ENCODE measurements at regions not wholly inside any gene's neighbourhood (a gene's known extent, or its start where the extent isn't known, plus 50 kb on each side); places are given as distances from the start of the nearest gene placed in this dataset.

DNA sequence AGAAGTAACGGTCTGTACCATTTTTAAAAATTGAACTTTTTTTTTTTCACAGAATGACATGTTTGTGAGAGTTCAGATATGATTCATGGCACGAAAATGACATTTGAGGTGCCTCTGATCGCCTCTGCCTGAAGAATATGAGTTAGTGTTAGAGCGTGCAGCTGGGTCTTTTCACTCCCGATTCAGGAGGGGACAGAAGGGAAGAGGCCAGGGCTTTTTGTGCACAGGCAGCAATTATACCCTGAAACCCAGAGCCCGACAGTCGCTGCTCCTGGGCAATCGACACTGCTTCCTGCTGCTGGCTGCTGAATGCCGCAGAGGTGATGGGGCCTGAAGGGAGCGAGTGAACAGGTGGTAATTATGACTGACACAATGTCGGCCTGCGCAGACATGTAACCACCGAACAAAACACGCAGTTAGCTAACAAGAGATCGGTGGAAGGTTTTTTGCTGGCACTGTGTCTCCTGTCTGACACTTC, 652.0 kb upstream of the NOX3 start:
- WGBS, 2 donors = 76 to 77% methylated on average over 15 of the region's 15 CpGs
- no peak for ATAC-seq
- TF ChIP-seq, protein P1, sequence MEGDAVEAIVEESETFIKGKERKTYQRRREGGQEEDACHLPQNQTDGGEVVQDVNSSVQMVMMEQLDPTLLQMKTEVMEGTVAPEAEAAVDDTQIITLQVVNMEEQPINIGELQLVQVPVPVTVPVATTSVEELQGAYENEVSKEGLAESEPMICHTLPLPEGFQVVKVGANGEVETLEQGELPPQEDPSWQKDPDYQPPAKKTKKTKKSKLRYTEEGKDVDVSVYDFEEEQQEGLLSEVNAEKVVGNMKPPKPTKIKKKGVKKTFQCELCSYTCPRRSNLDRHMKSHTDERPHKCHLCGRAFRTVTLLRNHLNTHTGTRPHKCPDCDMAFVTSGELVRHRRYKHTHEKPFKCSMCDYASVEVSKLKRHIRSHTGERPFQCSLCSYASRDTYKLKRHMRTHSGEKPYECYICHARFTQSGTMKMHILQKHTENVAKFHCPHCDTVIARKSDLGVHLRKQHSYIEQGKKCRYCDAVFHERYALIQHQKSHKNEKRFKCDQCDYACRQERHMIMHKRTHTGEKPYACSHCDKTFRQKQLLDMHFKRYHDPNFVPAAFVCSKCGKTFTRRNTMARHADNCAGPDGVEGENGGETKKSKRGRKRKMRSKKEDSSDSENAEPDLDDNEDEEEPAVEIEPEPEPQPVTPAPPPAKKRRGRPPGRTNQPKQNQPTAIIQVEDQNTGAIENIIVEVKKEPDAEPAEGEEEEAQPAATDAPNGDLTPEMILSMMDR (IDR thresholded peaks at IDR 0.05) = no peak
- no peak for TF ChIP-seq POLR2A (IDR thresholded peaks at IDR 0.05)
- H3K9me3 ChIP-seq = no peaks in the 10 kb centered on the region
- H3K36me3 ChIP-seq (replicated peaks in 1 of 2; ENCODE audit: insufficient read depth in 1 of 2, low read depth in 2 of 2) = no peaks in the 10 kb centered on the region
- DNase-seq = no peak
- H3K27me3 ChIP-seq = no peaks in the 10 kb centered on the region
- no peak overlapping the region for H3K4me3 ChIP-seq
- no peak overlapping the region for H3K27ac ChIP-seq
- no peaks in the 10 kb centered on the region for H3K4me1 ChIP-seq
- intact Hi-C loops (cut with DNase I) = no loop called here

DNA sequence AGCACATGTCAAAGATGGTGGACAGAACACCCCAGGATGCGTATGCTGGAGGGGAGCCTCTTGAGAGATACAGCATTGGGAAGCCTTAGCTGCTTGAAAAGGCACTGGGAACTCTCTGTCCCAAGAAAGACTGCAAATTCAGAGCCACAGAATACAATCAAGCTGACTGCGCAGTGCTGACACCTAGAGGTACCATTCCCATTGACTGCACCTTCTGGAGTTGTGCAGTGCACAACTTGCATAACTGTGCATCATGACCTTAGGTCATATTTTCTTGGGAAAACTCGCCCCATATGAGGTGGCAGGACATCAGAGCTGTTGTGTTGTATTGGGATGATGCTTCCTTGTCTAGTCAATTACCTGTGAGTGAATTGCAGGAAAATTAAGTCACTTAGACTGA, 646.5 kb upstream of the NOX3 start:
- H3K4me3 ChIP-seq = no peak overlapping the region
- 60 to 71% methylated on average over 1 to 3 of the region's 3 CpGs for WGBS, 2 donors
- H3K27ac ChIP-seq = no peak overlapping the region
- no peaks in the 10 kb centered on the region for H3K9me3 ChIP-seq
- ATAC-seq = no peak
- DNase-seq = no peak
- TF ChIP-seq, protein P1 (IDR thresholded peaks at IDR 0.05) = no peak
- no peak for TF ChIP-seq POLR2A (IDR thresholded peaks at IDR 0.05)
- H3K27me3 ChIP-seq = no peaks in the 10 kb centered on the region
- intact Hi-C loops (cut with DNase I) = no loop called here
- H3K36me3 ChIP-seq (replicated peaks in 1 of 2; ENCODE audit: insufficient read depth in 1 of 2, low read depth in 2 of 2) = no peaks in the 10 kb centered on the region
- no peaks in the 10 kb centered on the region for H3K4me1 ChIP-seq

DNA sequence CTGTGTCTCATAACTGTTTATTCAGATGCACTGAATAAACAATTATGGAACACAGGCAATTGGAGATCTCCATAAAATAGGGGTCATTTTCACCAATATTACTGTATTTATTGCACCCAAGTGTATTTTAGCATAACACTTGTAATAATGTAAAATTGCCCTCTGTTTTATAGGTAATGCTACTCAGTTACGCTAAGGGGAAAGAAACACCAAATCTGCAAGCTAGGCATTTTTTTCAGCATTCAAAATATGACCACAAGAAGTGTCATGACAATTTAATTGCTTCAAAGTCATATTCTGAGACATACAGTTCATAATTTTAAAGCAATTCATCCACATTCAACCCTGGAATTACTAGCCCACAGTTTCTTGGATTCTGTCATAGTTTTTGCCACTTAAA, 643.2 kb upstream of the NOX3 start:
- Histone ChIP-seq H3K9me3 (no peaks in the 10 kb centered on the region), H3K36me3 (replicated peaks in 1 of 2; ENCODE audit: insufficient read depth in 1 of 2, low read depth in 2 of 2) (no peaks in the 10 kb centered on the region), H3K27me3 (no peaks in the 10 kb centered on the region), H3K4me1 (no peaks in the 10 kb centered on the region), H3K4me3 (no peak overlapping the region), H3K27ac (no peak overlapping the region)
- intact Hi-C loops (cut with DNase I) = no loop called here
- ATAC-seq = no peak
- TF ChIP-seq, protein P1 (IDR thresholded peaks at IDR 0.05) = no peak
- TF ChIP-seq POLR2A (IDR thresholded peaks at IDR 0.05) = no peak
- no peak for DNase-seq
- 84 to 89% methylated on average over 1 of the region's 1 CpG for WGBS, 2 donors

DNA sequence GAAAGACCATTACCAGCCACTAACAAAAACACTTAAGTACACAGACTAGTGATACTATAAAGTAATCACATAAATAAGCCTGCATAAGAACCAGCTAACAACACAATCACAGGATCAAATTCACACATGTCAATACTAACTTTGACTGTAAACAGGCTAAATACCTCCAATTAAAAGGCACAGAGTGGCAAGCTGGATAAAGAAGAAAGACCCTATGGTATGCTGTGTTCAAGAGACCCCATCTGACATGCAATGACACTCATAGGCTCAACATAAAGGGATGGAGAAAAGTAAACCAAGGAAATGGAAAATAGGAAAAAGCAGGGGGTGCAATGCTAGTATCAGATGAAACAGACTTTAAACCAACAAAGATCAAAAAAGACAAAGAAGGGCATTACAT, 631.8 kb upstream of the NOX3 start:
- no peak overlapping the region for H3K4me3 ChIP-seq
- intact Hi-C loops (cut with DNase I) = no loop called here

DNA sequence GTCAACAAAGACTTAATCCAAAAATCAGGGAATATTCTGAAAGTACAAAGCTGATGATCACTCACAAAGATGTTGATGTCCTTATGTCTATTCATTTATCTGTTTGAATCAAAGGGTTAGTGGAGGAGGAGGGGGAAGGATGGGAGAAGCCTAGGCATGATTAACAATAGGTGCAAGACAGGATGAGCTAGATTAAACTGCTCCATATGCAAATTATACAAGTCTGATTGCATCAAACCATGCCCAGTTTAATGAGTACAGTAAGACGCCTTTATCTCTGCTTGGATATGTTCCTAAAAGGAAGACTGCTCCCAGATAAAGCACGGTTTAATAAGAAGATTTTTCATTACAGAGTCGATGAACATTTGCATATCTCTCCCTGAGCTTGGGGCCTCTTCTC, 626.4 kb upstream of the NOX3 start:
- Histone ChIP-seq H3K27ac (no peak overlapping the region), H3K4me1 (no peaks in the 10 kb centered on the region), H3K36me3 (replicated peaks in 1 of 2; ENCODE audit: insufficient read depth in 1 of 2, low read depth in 2 of 2) (no peaks in the 10 kb centered on the region), H3K27me3 (no peaks in the 10 kb centered on the region), H3K9me3 (no peaks in the 10 kb centered on the region), H3K4me3 (no peak overlapping the region)
- WGBS, 2 donors = 48 to 56% methylated on average over 3 of the region's 3 CpGs
- TF ChIP-seq, protein P1 (IDR thresholded peaks at IDR 0.05) = no peak
- TF ChIP-seq POLR2A (IDR thresholded peaks at IDR 0.05) = no peak
- intact Hi-C loops (cut with DNase I) = no loop called here
- ATAC-seq = no peak
- DNase-seq = no peak

More for the DNA sequence above, 631.8 kb upstream of the NOX3 start:
- H3K4me1 ChIP-seq = no peaks in the 10 kb centered on the region
- DNase-seq (no peak), ATAC-seq (no peak)
- H3K27me3 ChIP-seq = no peaks in the 10 kb centered on the region
- no peak overlapping the region for H3K27ac ChIP-seq
- TF ChIP-seq POLR2A (IDR thresholded peaks at IDR 0.05) = no peak
- TF ChIP-seq, protein P1 (IDR thresholded peaks at IDR 0.05) = no peak
- no peaks in the 10 kb centered on the region for H3K36me3 ChIP-seq (replicated peaks in 1 of 2; ENCODE audit: insufficient read depth in 1 of 2, low read depth in 2 of 2)
- no peaks in the 10 kb centered on the region for H3K9me3 ChIP-seq

All from body of pancreas (tissue), 4 donors.